Spleen (tissue), 7 donors: ENCODE measurements at regions not wholly inside any gene's neighbourhood (a gene's known extent, or its start where the extent isn't known, plus 50 kb on each side); places are given as distances from the start of the nearest gene placed in this dataset.

Experiments
- CTCF ChIP-seq, 11 experiments: fragments of 200-600 bp in 7 of 11; fragments of 450-650 bp in 4 of 11; sonication (generic) in 4 of 11; IDR thresholded peaks in 8 of 11; conservative IDR thresholded peaks in 3 of 11; 1 replicate in 7 of 11; 2 replicates in 4 of 11; pipeline versions ENCODE4 v1.4.0 to v1.8.0; 2016 to 2021; ENCODE audit warnings: antibody characterized with exemption in 11 of 11, inconsistent platforms in 4 of 11, mild to moderate bottlenecking in 1 of 11
- POLR2A ChIP-seq, 3 donors: fragments of 450-650 bp; IDR thresholded peaks; one replicate each; pipeline ENCODE4 v1.5.1; 2017; ENCODE audit warnings: antibody characterized with exemption in 3 of 3, mild to moderate bottlenecking in 1 of 3
- POLR2AphosphoS5 ChIP-seq, 3 donors: sonication (generic); formaldehyde crosslinking; IDR thresholded peaks; one replicate each; pipeline ENCODE4 v1.5.1; 2017; ENCODE audit warnings: antibody characterized with exemption in 3 of 3
- donor health status: DM: no; HTN: no; CAD: no; lungs with moderate emphysema.
- donor health status: DM: no; HTN: no; CAD: no.
- donor health status: DM: no; HTN: no; CAD: no.

GRCh38 chr4:33878710-33879109 is 2365.6 kb downstream of the ARAP2 start:
- TF ChIP-seq POLR2A (IDR thresholded peaks at IDR 0.05) (no peak), CTCF (IDR thresholded peaks at IDR 0.05 in 8 of 11, conservative IDR thresholded peaks at IDR 0.05 in 3 of 11) (no peak), POLR2AphosphoS5 (IDR thresholded peaks at IDR 0.05) (no peak)
